ENCODE measurements at regions not wholly inside any gene's neighbourhood (a gene's known extent, or its start where the extent isn't known, plus 50 kb on each side); places are given as distances from the start of the nearest gene placed in this dataset.

DNA sequence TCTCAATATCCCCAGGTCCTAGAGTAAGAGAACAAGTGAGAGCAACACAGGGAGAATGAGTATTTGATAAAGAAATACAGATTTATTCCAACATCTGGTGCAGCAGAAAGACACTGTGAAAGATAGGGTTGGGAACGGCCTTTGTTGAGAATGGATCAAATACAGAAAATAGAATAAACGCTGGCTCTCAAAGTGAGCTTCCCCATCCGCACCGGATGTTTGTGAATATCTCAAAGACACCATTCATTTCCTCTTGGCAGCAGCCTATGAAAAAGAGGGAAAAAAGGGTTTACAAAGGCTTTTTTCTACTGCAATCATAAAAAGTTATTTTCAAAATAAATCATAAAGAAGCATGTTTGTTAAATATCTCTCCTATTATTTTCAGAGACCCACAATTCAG lies 279.3 kb downstream of the CASP12 start:
- TF ChIP-seq, protein P1, sequence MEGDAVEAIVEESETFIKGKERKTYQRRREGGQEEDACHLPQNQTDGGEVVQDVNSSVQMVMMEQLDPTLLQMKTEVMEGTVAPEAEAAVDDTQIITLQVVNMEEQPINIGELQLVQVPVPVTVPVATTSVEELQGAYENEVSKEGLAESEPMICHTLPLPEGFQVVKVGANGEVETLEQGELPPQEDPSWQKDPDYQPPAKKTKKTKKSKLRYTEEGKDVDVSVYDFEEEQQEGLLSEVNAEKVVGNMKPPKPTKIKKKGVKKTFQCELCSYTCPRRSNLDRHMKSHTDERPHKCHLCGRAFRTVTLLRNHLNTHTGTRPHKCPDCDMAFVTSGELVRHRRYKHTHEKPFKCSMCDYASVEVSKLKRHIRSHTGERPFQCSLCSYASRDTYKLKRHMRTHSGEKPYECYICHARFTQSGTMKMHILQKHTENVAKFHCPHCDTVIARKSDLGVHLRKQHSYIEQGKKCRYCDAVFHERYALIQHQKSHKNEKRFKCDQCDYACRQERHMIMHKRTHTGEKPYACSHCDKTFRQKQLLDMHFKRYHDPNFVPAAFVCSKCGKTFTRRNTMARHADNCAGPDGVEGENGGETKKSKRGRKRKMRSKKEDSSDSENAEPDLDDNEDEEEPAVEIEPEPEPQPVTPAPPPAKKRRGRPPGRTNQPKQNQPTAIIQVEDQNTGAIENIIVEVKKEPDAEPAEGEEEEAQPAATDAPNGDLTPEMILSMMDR (conservative IDR thresholded peaks at IDR 0.05; ENCODE audit: low read length), result no peak
- TF ChIP-seq EZH2phosphoT487 (IDR thresholded peaks at IDR 0.05; ENCODE audit: borderline replicate concordance), result no peak

Data from Loucy (cell line).